ENCODE measurements at regions not wholly inside any gene's neighbourhood (a gene's known extent, or its start where the extent isn't known, plus 50 kb on each side); places are given as distances from the start of the nearest gene placed in this dataset.

GRCh38 chr2:37873229-37873628 is 51.9 kb upstream of the RMDN2 start:
- Histone ChIP-seq H3K27ac (no peak overlapping the region), H3K36me3 (no peaks in the 10 kb centered on the region), H3K4me1 (peaks cover 5 to 11% of the 10 kb centered on the region in 2 donors), H3K27me3 (no peaks in the 10 kb centered on the region), H3K9me3 (no peaks in the 10 kb centered on the region), H3K4me3 (no peak overlapping the region)
- no peak for ATAC-seq
- no peak for TF ChIP-seq CTCF (IDR thresholded peaks at IDR 0.05)
- no peak for DNase-seq
- intact Hi-C loops (cut with DNase I) = loop anchor here in 1 of 2 donors (10.0 kb wide), 1 partner anchor 458 kb away; no protein-coding TSS in a partner anchor

- no peaks in the 10 kb centered on the region for H3K9me3 ChIP-seq
- H3K4me3 ChIP-seq = no peak overlapping the region
- H3K4me1 ChIP-seq = peaks cover 5 to 11% of the 10 kb centered on the region in 2 donors
- no peak for TF ChIP-seq CTCF (IDR thresholded peaks at IDR 0.05)
- intact Hi-C loops (cut with DNase I) = loop anchor here in 1 of 2 donors (10.0 kb wide), 1 partner anchor 459 kb away; no protein-coding TSS in a partner anchor
- no peak for DNase-seq
- no peak overlapping the region for H3K27ac ChIP-seq
- ATAC-seq = no peak
- no peaks in the 10 kb centered on the region for H3K36me3 ChIP-seq
- no peaks in the 10 kb centered on the region for H3K27me3 ChIP-seq
Observed at GRCh38 chr2:37873749-37874330, 51.2 kb upstream of the RMDN2 start.

- TF ChIP-seq CTCF (IDR thresholded peaks at IDR 0.05) = no peak
- Histone ChIP-seq H3K36me3 (no peaks in the 10 kb centered on the region), H3K4me1 (peaks cover 5 to 11% of the 10 kb centered on the region in 2 donors), H3K9me3 (no peaks in the 10 kb centered on the region), H3K27ac (no peak overlapping the region), H3K4me3 (no peak overlapping the region), H3K27me3 (no peaks in the 10 kb centered on the region)
- no peak for DNase-seq
- ATAC-seq = no peak
- intact Hi-C loops (cut with DNase I) = loop anchor here in 1 of 2 donors (10.0 kb wide), 1 partner anchor 460 kb away; no protein-coding TSS in a partner anchor
Observed at GRCh38 chr2:37874470-37874869, 50.6 kb upstream of the RMDN2 start.

Data from left lung (tissue), 4 donors.